Smooth muscle cell (in vitro differentiated cells): ENCODE measurements at regions not wholly inside any gene's neighbourhood (a gene's known extent, or its start where the extent isn't known, plus 50 kb on each side); places are given as distances from the start of the nearest gene placed in this dataset.

ENCODE experiments used
- DNase-seq: peaks from one replicate; lab custom pipeline; 2025; ENCODE audit not compliant: unreplicated experiment; lab: John Stamatoyannopoulos, UW
- H2AFZ ChIP-seq: fragments of 200-600 bp; sonication (generic); 2 replicates; pipeline ENCODE4 v1.6.0; 2016; ENCODE audit warnings: antibody characterized with exemption, low read depth, mild to moderate bottlenecking
- H3F3A ChIP-seq: fragments of 200-600 bp; sonication (generic); 2 replicates; pipeline ENCODE4 v1.6.0; 2017; ENCODE audit warnings: antibody characterized with exemption, low read depth
- H3K27ac ChIP-seq: fragments of 200-600 bp; sonication (generic); 2 replicates; pipeline ENCODE4 v1.5.1; 2016; ENCODE audit warnings: low read depth, mild to moderate bottlenecking
- H3K27me3 ChIP-seq: fragments of 200-600 bp; sonication (generic); 2 replicates; pipeline ENCODE4 v1.6.1; 2016; ENCODE audit warnings: low read depth, mild to moderate bottlenecking
- H3K36me3 ChIP-seq: fragments of 200-600 bp; sonication (generic); 2 replicates; pipeline ENCODE4 v1.5.1; 2016; ENCODE audit warnings: low read depth
- H3K4me1 ChIP-seq: fragments of 200-600 bp; sonication (generic); 2 replicates; pipeline ENCODE4 v1.5.1; 2016; ENCODE audit warnings: low read depth
- H3K4me2 ChIP-seq: fragments of 200-600 bp; sonication (generic); 2 replicates; pipeline ENCODE4 v1.6.0; 2016; ENCODE audit warnings: mild to moderate bottlenecking
- H3K4me3 ChIP-seq: fragments of 200-600 bp; sonication (generic); 2 replicates; pipeline ENCODE4 v1.5.1; 2016; ENCODE audit warnings: mild to moderate bottlenecking
- H3K79me2 ChIP-seq: fragments of 200-600 bp; sonication (generic); 2 replicates; pipeline ENCODE4 v1.6.0; 2016; ENCODE audit warnings: low read depth, mild to moderate bottlenecking
- H3K9ac ChIP-seq: fragments of 200-600 bp; sonication (generic); 2 replicates; pipeline ENCODE4 v1.6.0; 2016; ENCODE audit warnings: low read depth
- H3K9me3 ChIP-seq: fragments of 200-600 bp; sonication (generic); replicated peaks from 2 replicates; pipeline ENCODE4 v1.5.1; 2016; ENCODE audit warnings: low read depth
- H4K20me1 ChIP-seq: fragments of 200-600 bp; sonication (generic); 2 replicates; pipeline ENCODE4 v1.6.0; 2016; ENCODE audit warnings: low read depth
- CTCF ChIP-seq: fragments of 200-600 bp; sonication (generic); IDR thresholded peaks from 2 replicates; pipeline ENCODE4 v1.5.1; 2017; ENCODE audit warnings: borderline replicate concordance, mild to moderate bottlenecking, antibody characterized with exemption; ENCODE audit not compliant: insufficient read depth, poor library complexity, severe bottlenecking
- WGBS: methylation state at CpG from one replicate; pipeline ENCODE4 v1.1.7; 2016; ENCODE audit warnings: low lambda C conversion rate; 5-methylcytosine and 5-hydroxymethylcytosine counted together

GRCh38 chr9:73655363-73655762 is 503.7 kb downstream of the ANXA1 start:
- no peaks in the 10 kb centered on the region for H3K4me1 ChIP-seq
- no peak overlapping the region for H3K27ac ChIP-seq
- no peaks in the 10 kb centered on the region for H4K20me1 ChIP-seq
- H3K4me3 ChIP-seq: no peak overlapping the region
- no peak overlapping the region for H2AFZ ChIP-seq
- H3F3A ChIP-seq: no peaks in the 10 kb centered on the region
- H3K9me3 ChIP-seq: no peaks in the 10 kb centered on the region
- no peaks in the 10 kb centered on the region for H3K27me3 ChIP-seq
- H3K9ac ChIP-seq: no peak overlapping the region
- H3K79me2 ChIP-seq: no peaks in the 10 kb centered on the region
- no peaks in the 10 kb centered on the region for H3K36me3 ChIP-seq
- no peak for DNase-seq
- 96% methylated on average over 1 of the region's 1 CpG for WGBS
- no peak overlapping the region for H3K4me2 ChIP-seq
- TF ChIP-seq CTCF: no peak

GRCh38 chr9:73655831-73656230 is 504.2 kb downstream of the ANXA1 start:
- no peaks in the 10 kb centered on the region for H3F3A ChIP-seq
- TF ChIP-seq CTCF: no peak
- H4K20me1 ChIP-seq: no peaks in the 10 kb centered on the region
- H3K4me1 ChIP-seq: no peaks in the 10 kb centered on the region
- H2AFZ ChIP-seq: no peak overlapping the region
- H3K4me3 ChIP-seq: no peak overlapping the region
- H3K36me3 ChIP-seq: no peaks in the 10 kb centered on the region
- H3K27ac ChIP-seq: no peak overlapping the region
- WGBS: 95% methylated on average over 2 of the region's 2 CpGs
- no peaks in the 10 kb centered on the region for H3K27me3 ChIP-seq
- no peak overlapping the region for H3K9ac ChIP-seq
- no peak overlapping the region for H3K4me2 ChIP-seq
- H3K9me3 ChIP-seq: no peaks in the 10 kb centered on the region
- DNase-seq: no peak
- no peaks in the 10 kb centered on the region for H3K79me2 ChIP-seq

GRCh38 chr9:73665253-73665652 is 513.6 kb downstream of the ANXA1 start:
- Histone ChIP-seq H3K4me3 (no peak overlapping the region), H3K36me3 (no peaks in the 10 kb centered on the region), H2AFZ (no peak overlapping the region), H3K4me1 (no peaks in the 10 kb centered on the region), H3K27ac (no peak overlapping the region), H3K27me3 (no peaks in the 10 kb centered on the region), H3K9me3 (no peaks in the 10 kb centered on the region), H3K4me2 (no peak overlapping the region), H3F3A (no peaks in the 10 kb centered on the region), H4K20me1 (no peaks in the 10 kb centered on the region), H3K79me2 (no peaks in the 10 kb centered on the region), H3K9ac (no peak overlapping the region)
- WGBS: 90% methylated on average over 1 of the region's 1 CpG
- no peak for DNase-seq
- no peak for TF ChIP-seq CTCF

GRCh38 chr9:73667749-73668148 is 516.1 kb downstream of the ANXA1 start:
- Histone ChIP-seq H3K27me3 (no peaks in the 10 kb centered on the region), H3K79me2 (no peaks in the 10 kb centered on the region), H3K9me3 (no peaks in the 10 kb centered on the region), H2AFZ (no peak overlapping the region), H3K4me3 (no peak overlapping the region), H3F3A (no peaks in the 10 kb centered on the region), H3K27ac (no peak overlapping the region), H3K9ac (no peak overlapping the region), H3K4me2 (no peak overlapping the region), H4K20me1 (no peaks in the 10 kb centered on the region), H3K4me1 (no peaks in the 10 kb centered on the region), H3K36me3 (no peaks in the 10 kb centered on the region)
- DNase-seq: no peak
- TF ChIP-seq CTCF: no peak
- 25% methylated on average over 1 of the region's 1 CpG for WGBS
